GM12878 (cell line): ENCODE measurements at regions not wholly inside any gene's neighbourhood (a gene's known extent, or its start where the extent isn't known, plus 50 kb on each side); places are given as distances from the start of the nearest gene placed in this dataset.

Experiments
- ATAC-seq: fragments of 200-7000 bp; cut with Tn5 transposase; 3 replicates; pipeline ENCODE4 v1.9.1; 2020; ENCODE audit warnings: mild to moderate bottlenecking, moderate library complexity
- BruUV-seq: library from RNA; stranded (reverse); fragments of 400-500 nt; replicated peaks from 2 replicates; lab custom pipeline; 2021; lab: Mats Ljungman, UMichigan
- CTCF ChIA-PET: fragments of 300-600 bp; sonication (Branson Sonifier 250); formaldehyde crosslinking; extraction: SDS; loops from one replicate; lab custom pipeline; 2021; ENCODE audit warnings: inconsistent platforms; lab: Yijun Ruan, JAX
- POLR2A ChIA-PET: fragments of 350-600 bp; formaldehyde crosslinking; extraction: SDS; loops from one replicate; lab custom pipeline; 2021; ENCODE audit warnings: inconsistent platforms; lab: Charles Lee
- RAD21 ChIA-PET: fragments of 300-600 bp; sonication (Branson Sonifier 250); formaldehyde crosslinking; loops from one replicate; lab custom pipeline; 2023; ENCODE audit warnings: antibody characterized with exemption; ENCODE audit not compliant: unreplicated experiment; lab: Charles Lee
- SMC1A ChIA-PET: fragments of 300-600 bp; sonication (Branson Sonifier 250); formaldehyde crosslinking; loops from one replicate; lab custom pipeline; 2023; ENCODE audit not compliant: unreplicated experiment, uncharacterized antibody; lab: Charles Lee
- DNase-seq: peaks from one replicate; pipeline ENCODE4 v3.0.0-alpha.2; 2011; ENCODE audit warnings: low read depth, low spot score
- FAIRE-seq: peaks from 3 replicates; lab custom pipeline; 2011; peaks lifted over from hg19 to GRCh38; lab: Jason Lieb, UNC
- H2AFZ ChIP-seq: 2 replicates; pipeline ENCODE4 v1.6.0; 2011; ENCODE audit warnings: low read depth, low read length, control low read depth; ENCODE audit not compliant: control insufficient read depth
- H3K27ac ChIP-seq: 2 replicates; pipeline ENCODE4 v1.5.1; 2011; ENCODE audit warnings: control low read depth; ENCODE audit not compliant: control insufficient read depth, insufficient read depth
- H3K27me3 ChIP-seq, 2 experiments: replicated peaks in 1 of 2; 2 replicates each; pipeline versions ENCODE4 v1.6.0 to v1.6.1; 2011; ENCODE audit warnings: low read length in 1 of 2; ENCODE audit not compliant: control insufficient read depth in 2 of 2, insufficient read depth in 2 of 2
- H3K36me3 ChIP-seq, 2 experiments: 2 replicates each; pipeline ENCODE4 v1.5.1; 2011; ENCODE audit warnings: low read length in 1 of 2; ENCODE audit not compliant: control insufficient read depth in 2 of 2, insufficient read depth in 2 of 2
- H3K4me1 ChIP-seq: 2 replicates; pipeline ENCODE4 v1.6.1; 2011; ENCODE audit warnings: mild to moderate bottlenecking, low read length, moderate library complexity, mixed read lengths; ENCODE audit not compliant: control insufficient read depth, insufficient read depth
- H3K4me2 ChIP-seq: 2 replicates; pipeline ENCODE4 v1.6.0; 2011; ENCODE audit warnings: control low read depth; ENCODE audit not compliant: control insufficient read depth, insufficient read depth
- H3K4me3 ChIP-seq: fragments of 200-600 bp; sonication (generic); 2 replicates; pipeline ENCODE4 v1.5.1; 2016
- H3K79me2 ChIP-seq: 2 replicates; pipeline ENCODE4 v1.6.0; 2011; ENCODE audit warnings: low read length; ENCODE audit not compliant: control insufficient read depth, insufficient read depth
- H3K9ac ChIP-seq: 2 replicates; pipeline ENCODE4 v1.8.0; 2011; ENCODE audit warnings: low read length, control low read depth, mixed read lengths; ENCODE audit not compliant: control insufficient read depth, insufficient read depth
- H3K9me3 ChIP-seq: replicated peaks from 3 replicates; pipeline ENCODE4 v1.5.1; 2011; ENCODE audit warnings: mild to moderate bottlenecking, low read length; ENCODE audit not compliant: control insufficient read depth, insufficient read depth
- H4K20me1 ChIP-seq: 2 replicates; pipeline ENCODE4 v1.6.0; 2011; ENCODE audit not compliant: control insufficient read depth, insufficient read depth
- ATF2 ChIP-seq: IDR thresholded peaks from 2 replicates; pipeline ENCODE4 v1.6.1; 2012; ENCODE audit warnings: low read length, inconsistent platforms
- HCFC1 ChIP-seq: fragments of 150-350 bp; IDR thresholded peaks from 2 replicates; pipeline ENCODE4 v1.6.1; 2014; ENCODE audit warnings: low read length
- LARP7 ChIP-seq: fragments of 450-650 bp; IDR thresholded peaks from 2 replicates; pipeline ENCODE4 v1.6.1; 2017; ENCODE audit warnings: mild to moderate bottlenecking
- MTA3 ChIP-seq: IDR thresholded peaks from 2 replicates; pipeline ENCODE4 v1.6.1; 2012; ENCODE audit warnings: low read length, inconsistent platforms, borderline replicate concordance
- PAX5 ChIP-seq: IDR thresholded peaks from 2 replicates; pipeline ENCODE4 v1.6.1; 2011; ENCODE audit warnings: low read depth, low read length, borderline replicate concordance
- SREBF2 ChIP-seq: IDR thresholded peaks from 2 replicates; pipeline ENCODE4 v1.6.1; 2012; ENCODE audit warnings: mild to moderate bottlenecking, low read length
- ZBED1 ChIP-seq: IDR thresholded peaks from 2 replicates; pipeline ENCODE4 v1.6.1; 2016; ENCODE audit warnings: borderline replicate concordance
- WGBS: methylation state at CpG from one replicate; pipeline ENCODE4 v1.1.6; 2016; ENCODE audit warnings: low lambda C conversion rate; ENCODE audit not compliant: insufficient replicate concordance, insufficient coverage; ENCODE audit errors: missing lambda C conversion rate; 5-methylcytosine and 5-hydroxymethylcytosine counted together
- in situ Hi-C: fragments of 300-500 bp; cut with MboI; formaldehyde crosslinking; loops from 9 replicates; pipeline ENCODE4 v1.14.3; 2018; ENCODE audit warnings: mixed read lengths
- intact Hi-C: fragments of 100-400 bp; cut with micrococcal nuclease; formaldehyde crosslinking; loops from one replicate; pipeline ENCODE4 v1.14.2; 2022; ENCODE audit not compliant: unreplicated experiment
- TF ChIP-seq, protein P1 (sequence below): fragments of 450-650 bp; IDR thresholded peaks from 2 replicates; pipeline ENCODE4 v1.6.1; 2014; ENCODE audit warnings: mild to moderate bottlenecking

- ATAC-seq: no peak
- RAD21 ChIA-PET: no interaction called here
- TF ChIP-seq LARP7 (no peak), SREBF2 (no peak), MTA3 (no peak), PAX5 (no peak), ATF2 (no peak), HCFC1 (no peak), ZBED1 (no peak)
- TF ChIP-seq, protein P1, sequence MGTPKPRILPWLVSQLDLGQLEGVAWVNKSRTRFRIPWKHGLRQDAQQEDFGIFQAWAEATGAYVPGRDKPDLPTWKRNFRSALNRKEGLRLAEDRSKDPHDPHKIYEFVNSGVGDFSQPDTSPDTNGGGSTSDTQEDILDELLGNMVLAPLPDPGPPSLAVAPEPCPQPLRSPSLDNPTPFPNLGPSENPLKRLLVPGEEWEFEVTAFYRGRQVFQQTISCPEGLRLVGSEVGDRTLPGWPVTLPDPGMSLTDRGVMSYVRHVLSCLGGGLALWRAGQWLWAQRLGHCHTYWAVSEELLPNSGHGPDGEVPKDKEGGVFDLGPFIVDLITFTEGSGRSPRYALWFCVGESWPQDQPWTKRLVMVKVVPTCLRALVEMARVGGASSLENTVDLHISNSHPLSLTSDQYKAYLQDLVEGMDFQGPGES: no peak
- TF ChIP-seq, all 136 proteins: peak for 0
- WGBS: 0% methylated on average over 1 of the region's 1 CpG
- Histone ChIP-seq H3K36me3 (no peaks in the 10 kb centered on the region), H3K4me3 (no peak overlapping the region), H3K79me2 (no peaks in the 10 kb centered on the region), H3K4me2 (no peak overlapping the region), H3K27me3 (no peaks in the 10 kb centered on the region), H3K27ac (no peak overlapping the region), H4K20me1 (no peaks in the 10 kb centered on the region), H2AFZ (no peak overlapping the region), H3K9ac (no peak overlapping the region), H3K4me1 (no peaks in the 10 kb centered on the region), H3K9me3 (no peaks in the 10 kb centered on the region)
- ChIA-PET CTCF (no interaction called here), SMC1A (no interaction called here), POLR2A (no interaction called here)
- no peak for DNase-seq
- in situ Hi-C loops: no loop called here
- no TSS peak for BruUV-seq
- intact Hi-C loops: no loop called here
- no peak for FAIRE-seq
Measured at GRCh38 chr16:51455398-51455797, 304.3 kb upstream of the SALL1 start.
